ENCODE measurements at regions not wholly inside any gene's neighbourhood (a gene's known extent, or its start where the extent isn't known, plus 50 kb on each side); places are given as distances from the start of the nearest gene placed in this dataset.
"Not testable (repeated sequence)": the region's sequence is repeated elsewhere in the genome, so short reads cannot be mapped to it uniquely, and the experiment has no call there.

DNA sequence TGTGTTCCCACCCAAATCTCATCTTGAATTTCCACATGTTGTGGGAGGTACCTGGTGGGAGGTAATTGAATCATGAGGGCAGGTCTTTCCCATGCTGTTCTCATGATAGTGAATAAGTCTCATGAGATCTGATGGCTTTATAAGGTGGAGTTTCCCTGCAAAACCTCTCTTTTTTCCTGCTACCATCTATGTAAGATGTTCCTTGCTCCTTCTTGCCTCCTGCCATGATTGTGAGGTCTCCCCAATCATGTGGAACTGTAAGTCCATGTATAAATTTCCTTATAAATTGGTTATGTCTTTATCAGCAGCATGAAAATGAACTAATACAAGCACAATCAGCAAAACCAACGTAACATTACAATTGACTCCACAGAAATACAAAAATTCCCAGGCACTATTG lies 814.8 kb upstream of the CITED2 start:
- not testable (repeated sequence) for DNase-seq (ENCODE audit: low spot score)

DNA sequence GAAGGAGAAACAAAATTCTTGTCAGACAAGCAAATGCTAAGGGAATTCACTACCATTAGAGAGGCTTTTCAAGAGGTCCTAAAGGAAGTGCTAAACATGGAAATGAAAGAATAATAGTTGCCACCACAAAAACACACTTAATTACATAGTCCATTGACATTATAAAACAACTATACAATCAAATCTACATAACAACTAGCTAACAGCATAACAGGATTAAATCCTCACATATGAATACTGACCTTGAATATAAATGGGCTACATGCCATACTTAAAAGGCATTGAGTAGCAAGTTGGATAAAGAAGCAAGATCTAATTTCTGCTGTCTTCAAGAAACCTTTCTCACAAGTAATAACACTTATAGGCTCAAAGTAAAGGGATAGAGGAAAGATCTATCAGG lies 811.5 kb upstream of the CITED2 start:
- DNase-seq (ENCODE audit: low spot score): no peak

DNA sequence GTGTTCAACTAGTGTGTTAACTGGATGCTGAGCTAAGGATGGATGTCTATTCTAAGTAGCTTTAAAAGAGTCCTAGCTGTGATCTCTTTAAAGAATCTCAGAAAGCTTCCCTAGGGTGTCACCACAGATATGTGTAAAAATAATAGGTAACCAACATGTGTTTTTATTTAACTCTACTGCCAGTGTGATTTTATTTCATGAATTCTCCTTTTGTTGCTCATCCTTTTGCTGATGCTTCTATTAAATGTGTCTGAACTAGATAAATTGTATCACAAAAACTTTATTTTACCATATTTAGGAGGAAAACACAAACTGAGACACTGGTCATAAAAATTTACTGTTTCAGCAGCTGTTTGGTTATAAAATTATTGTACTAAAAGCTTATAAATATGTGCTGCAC lies 809.4 kb upstream of the CITED2 start:
- DNase-seq (ENCODE audit: low spot score): no peak

- no peak for DNase-seq (ENCODE audit: low spot score)
Observed at GRCh38 chr6:140182821-140183220, 808.4 kb upstream of the CITED2 start.

DNA sequence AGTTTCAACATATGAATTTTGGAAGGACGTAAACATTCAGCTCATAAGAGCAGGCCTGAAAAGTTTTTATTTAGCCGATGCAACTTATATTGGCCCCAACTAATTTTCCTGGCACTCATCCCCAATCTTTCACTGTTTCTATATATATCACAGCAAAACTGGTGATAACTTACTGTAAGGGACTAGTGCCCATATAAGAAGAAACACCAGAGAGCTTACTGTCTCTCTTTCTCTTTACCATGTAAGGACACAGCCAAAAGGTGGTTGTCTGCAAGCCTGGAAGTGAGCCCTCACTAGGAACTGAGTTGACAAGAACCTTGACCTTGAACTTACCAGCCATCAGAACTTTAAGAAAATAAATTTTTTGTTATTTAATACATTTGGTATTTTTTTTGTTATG lies 807.4 kb upstream of the CITED2 start:
- no peak for DNase-seq (ENCODE audit: low spot score)

GRCh38 chr6:140180306-140180705 lies 805.9 kb upstream of the CITED2 start:
- no peak for DNase-seq (ENCODE audit: low spot score)

GRCh38 chr6:140178935-140179334 lies 804.5 kb upstream of the CITED2 start:
- no peak for DNase-seq (ENCODE audit: low spot score)

- DNase-seq (ENCODE audit: low spot score): no peak
Observed at GRCh38 chr6:140178520-140178919, 804.1 kb upstream of the CITED2 start.

DNA sequence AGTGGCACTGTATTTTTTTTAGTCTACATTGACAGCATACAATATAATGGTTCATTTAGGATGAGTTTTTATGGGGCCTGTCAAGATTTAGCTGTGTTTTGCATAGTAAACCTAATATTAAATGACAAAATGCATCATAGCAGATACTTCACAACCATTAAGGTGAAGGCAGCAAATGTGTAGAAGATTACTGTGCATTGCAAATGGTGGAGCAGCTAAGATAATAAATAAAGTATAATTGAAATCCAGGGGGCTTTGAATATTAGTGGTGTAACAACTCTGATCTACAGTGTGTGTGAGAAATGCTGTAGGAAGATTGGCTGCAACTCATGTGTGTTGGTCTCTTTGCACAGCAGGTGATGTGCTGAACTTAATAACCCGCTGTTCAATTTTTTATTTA lies 801.9 kb upstream of the CITED2 start:
- DNase-seq (ENCODE audit: low spot score): no peak

DNA sequence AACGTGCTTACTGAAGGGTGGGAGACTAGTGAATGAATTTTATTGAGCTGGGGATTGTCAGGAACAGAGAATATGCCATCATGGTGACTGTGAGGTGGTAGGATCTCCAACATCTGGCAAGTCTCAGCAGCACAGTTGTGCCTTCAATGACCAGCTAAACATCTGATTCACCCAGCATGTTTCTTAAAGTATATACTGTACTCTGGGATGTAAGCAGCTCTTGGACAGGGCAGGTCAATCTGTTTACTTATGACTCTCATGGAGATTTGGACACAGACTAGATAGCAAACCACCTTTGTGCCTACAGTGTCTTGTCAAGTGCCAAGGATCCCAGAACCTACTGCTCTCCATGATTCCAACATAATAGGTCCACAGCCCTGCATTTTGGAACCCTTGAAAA lies 801.0 kb upstream of the CITED2 start:
- DNase-seq (ENCODE audit: low spot score): no peak

GRCh38 chr6:140174524-140174923 lies 800.1 kb upstream of the CITED2 start:
- DNase-seq (ENCODE audit: low spot score): no peak

- DNase-seq (ENCODE audit: low spot score): no peak
Observed at GRCh38 chr6:140168365-140168764, 793.9 kb upstream of the CITED2 start.

DNA sequence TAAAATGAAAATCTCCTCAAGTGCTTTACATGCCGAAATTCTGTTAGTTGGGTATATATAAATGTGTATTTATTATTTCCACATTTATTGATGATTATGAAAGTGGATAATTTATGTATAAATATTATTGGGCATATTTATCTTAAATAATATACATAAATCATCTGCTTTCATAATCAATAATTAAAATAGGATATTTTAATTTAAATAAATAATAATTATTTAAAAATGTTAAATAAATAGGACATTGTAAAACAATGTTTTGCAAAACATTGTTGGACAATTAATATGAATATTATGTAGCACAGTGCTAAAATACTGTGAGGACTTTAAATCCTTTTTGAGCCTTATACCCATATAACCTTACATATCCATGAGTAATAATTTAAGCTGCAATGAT lies 786.5 kb upstream of the CITED2 start:
- no peak for DNase-seq (ENCODE audit: low spot score)

- no peak for DNase-seq (ENCODE audit: low spot score)
Observed at GRCh38 chr6:140160494-140160893, 786.0 kb upstream of the CITED2 start.

DNA sequence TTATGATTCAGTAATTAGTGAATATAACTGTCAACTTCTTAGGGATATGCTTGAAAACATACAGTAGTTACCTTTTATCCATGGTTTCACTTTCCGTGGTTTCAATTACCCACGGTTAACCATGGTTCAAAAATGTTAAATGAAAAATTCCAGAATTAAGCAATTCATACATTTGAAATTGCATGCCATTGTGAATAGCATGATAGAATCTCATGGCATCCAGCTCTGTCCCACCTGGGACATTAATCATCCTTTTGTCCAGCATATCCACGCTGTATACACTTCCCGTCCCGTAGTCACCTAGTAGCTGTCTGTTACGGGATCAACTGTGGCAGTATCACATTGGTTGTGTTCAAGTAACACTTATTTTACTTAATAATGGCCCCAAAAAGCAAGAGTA lies 781.7 kb upstream of the CITED2 start:
- no peak for DNase-seq (ENCODE audit: low spot score)

DNA sequence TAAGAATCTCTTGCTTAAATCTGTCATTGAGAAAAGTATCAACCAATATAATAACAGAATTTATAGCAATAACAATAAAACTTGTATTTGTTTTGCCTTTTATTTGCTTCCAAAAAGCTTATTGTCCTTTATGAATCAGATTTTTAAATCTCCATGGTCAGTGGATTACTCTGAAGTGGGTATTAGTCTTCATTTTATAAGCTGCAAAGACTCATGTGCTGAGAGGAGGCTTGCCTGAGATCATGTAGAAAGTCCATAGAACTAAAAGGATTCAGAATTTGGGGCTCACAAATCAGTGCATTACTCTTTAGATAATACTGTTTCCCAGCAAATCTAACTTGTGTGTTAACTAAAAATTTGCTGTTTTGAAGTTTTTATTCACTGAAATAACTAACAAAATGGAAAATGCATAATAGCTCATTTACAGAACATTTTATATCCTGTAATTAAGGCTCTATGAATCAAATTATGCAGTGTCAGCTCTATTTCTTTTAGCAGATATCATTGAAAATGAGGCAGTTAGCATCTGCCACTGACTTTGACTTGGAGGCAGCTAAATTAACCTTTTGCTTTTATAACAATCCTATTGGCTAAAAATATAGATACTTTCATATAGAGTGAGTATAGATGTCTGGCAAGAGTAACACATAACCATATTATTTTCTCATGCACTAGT lies 781.1 kb upstream of the CITED2 start:
- DNase-seq (ENCODE audit: low spot score): no peak

GRCh38 chr6:140153703-140154102 lies 779.3 kb upstream of the CITED2 start:
- DNase-seq (ENCODE audit: low spot score): no peak

GRCh38 chr6:140147825-140148814 lies 773.7 kb upstream of the CITED2 start:
- not testable (repeated sequence) for DNase-seq (ENCODE audit: low spot score)

- no peak for DNase-seq (ENCODE audit: low spot score)
Observed at GRCh38 chr6:140140891-140141290, 766.4 kb upstream of the CITED2 start.

- DNase-seq (ENCODE audit: low spot score): no peak
Observed at GRCh38 chr6:140138311-140139010, 764.0 kb upstream of the CITED2 start.

DNA sequence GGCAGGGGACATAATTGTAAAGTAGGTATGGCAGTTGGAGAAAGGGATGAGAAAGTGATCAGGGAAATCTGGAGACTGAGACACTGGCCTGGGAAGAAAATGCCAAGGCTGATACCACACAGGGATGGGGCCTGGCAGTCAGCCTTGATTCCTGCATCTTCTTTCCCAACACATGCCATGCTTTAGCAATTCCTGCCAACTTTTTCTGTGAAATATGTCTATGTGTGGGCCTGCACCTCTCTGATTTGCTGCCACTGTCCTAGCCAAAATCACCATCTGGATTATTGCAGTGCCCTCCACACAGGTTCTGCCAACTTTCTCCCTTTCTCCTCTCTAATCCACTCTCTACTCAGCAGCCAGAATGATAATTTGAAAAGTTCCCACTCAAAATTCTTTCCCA lies 759.8 kb upstream of the CITED2 start:
- peak; percentile 20 for DNase-seq (ENCODE audit: low spot score)

GRCh38 chr6:140130074-140130473 lies 755.6 kb upstream of the CITED2 start:
- no peak for DNase-seq (ENCODE audit: low spot score)

GRCh38 chr6:140124498-140124897 lies 750.0 kb upstream of the CITED2 start:
- DNase-seq (ENCODE audit: low spot score): no peak
